ENCODE measurements at regions not wholly inside any gene's neighbourhood (a gene's known extent, or its start where the extent isn't known, plus 50 kb on each side); places are given as distances from the start of the nearest gene placed in this dataset.

DNA sequence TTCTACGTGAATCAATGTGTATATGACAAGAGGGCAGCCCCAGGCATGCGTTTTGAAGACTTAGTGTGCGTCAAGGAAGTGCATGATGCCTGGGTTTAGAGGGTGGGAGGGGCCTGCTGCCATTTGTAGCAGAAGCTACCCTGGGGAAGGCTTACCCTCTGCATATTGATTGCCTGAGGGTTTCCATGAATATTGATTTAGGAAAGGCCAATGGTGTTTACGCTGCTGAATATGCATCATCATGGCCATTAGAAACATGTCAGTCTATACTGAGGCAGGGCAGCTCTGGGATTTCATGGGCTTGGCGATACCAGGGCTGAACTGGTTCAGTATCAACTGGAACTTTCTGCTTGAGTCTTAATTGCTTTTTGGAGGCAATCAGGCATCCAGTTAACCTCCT lies 259.3 kb downstream of the DCDC2C start:
- no peaks in the 10 kb centered on the region for H3K27me3 Mint-ChIP-seq (ENCODE audit: insufficient read depth, unreplicated experiment)
- intact Hi-C loops (cut with micrococcal nuclease) = no loop called here
- H3K36me3 Mint-ChIP-seq (ENCODE audit: insufficient read depth, unreplicated experiment) = no peaks in the 10 kb centered on the region
- no peak for DNase-seq (ENCODE audit: unreplicated experiment)
- ChIA-PET CTCF (interaction anchor here (0.7 to 1.0 kb wide), 2 partner anchors 15 to 787 kb away, joined by 3 read pairs; no protein-coding TSS in a partner anchor), POLR2A (no interaction called here)
- H3K4me1 Mint-ChIP-seq (ENCODE audit: insufficient read depth, unreplicated experiment) = peaks cover 10% of the 10 kb centered on the region
- TF ChIP-seq, protein P1, sequence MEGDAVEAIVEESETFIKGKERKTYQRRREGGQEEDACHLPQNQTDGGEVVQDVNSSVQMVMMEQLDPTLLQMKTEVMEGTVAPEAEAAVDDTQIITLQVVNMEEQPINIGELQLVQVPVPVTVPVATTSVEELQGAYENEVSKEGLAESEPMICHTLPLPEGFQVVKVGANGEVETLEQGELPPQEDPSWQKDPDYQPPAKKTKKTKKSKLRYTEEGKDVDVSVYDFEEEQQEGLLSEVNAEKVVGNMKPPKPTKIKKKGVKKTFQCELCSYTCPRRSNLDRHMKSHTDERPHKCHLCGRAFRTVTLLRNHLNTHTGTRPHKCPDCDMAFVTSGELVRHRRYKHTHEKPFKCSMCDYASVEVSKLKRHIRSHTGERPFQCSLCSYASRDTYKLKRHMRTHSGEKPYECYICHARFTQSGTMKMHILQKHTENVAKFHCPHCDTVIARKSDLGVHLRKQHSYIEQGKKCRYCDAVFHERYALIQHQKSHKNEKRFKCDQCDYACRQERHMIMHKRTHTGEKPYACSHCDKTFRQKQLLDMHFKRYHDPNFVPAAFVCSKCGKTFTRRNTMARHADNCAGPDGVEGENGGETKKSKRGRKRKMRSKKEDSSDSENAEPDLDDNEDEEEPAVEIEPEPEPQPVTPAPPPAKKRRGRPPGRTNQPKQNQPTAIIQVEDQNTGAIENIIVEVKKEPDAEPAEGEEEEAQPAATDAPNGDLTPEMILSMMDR (IDR thresholded peaks at IDR 0.05; ENCODE audit: unreplicated experiment) = no peak
- no peaks in the 10 kb centered on the region for H3K9me3 Mint-ChIP-seq (ENCODE audit: unreplicated experiment)
- no peak overlapping the region for H3K4me3 Mint-ChIP-seq (ENCODE audit: unreplicated experiment)
- no peak overlapping the region for H3K27ac Mint-ChIP-seq (ENCODE audit: low read depth, unreplicated experiment)
- BruUV-seq (replicated peaks) = no TSS peak

GRCh38 chr2:3965211-3965610 lies 261.8 kb downstream of the DCDC2C start:
- H3K27me3 Mint-ChIP-seq (ENCODE audit: insufficient read depth, unreplicated experiment) = no peaks in the 10 kb centered on the region
- no peak for DNase-seq (ENCODE audit: unreplicated experiment)
- H3K27ac Mint-ChIP-seq (ENCODE audit: low read depth, unreplicated experiment) = no peak overlapping the region
- peaks cover 5% of the 10 kb centered on the region for H3K4me1 Mint-ChIP-seq (ENCODE audit: insufficient read depth, unreplicated experiment)
- CTCF ChIA-PET = interaction anchor here (0.8 kb wide), 1 partner anchor 247 kb away, joined by 3 read pairs; no protein-coding TSS in a partner anchor
- POLR2A ChIA-PET = interaction anchor here (0.7 kb wide), 1 partner anchor 78 kb away, joined by 3 read pairs; no protein-coding TSS in a partner anchor
- H3K4me3 Mint-ChIP-seq (ENCODE audit: unreplicated experiment) = no peak overlapping the region
- intact Hi-C loops (cut with micrococcal nuclease) = no loop called here
- no peaks in the 10 kb centered on the region for H3K36me3 Mint-ChIP-seq (ENCODE audit: insufficient read depth, unreplicated experiment)
- no TSS peak for BruUV-seq (replicated peaks)
- no peaks in the 10 kb centered on the region for H3K9me3 Mint-ChIP-seq (ENCODE audit: unreplicated experiment)
- TF ChIP-seq, protein P1 (IDR thresholded peaks at IDR 0.05; ENCODE audit: unreplicated experiment) = no peak

- intact Hi-C loops (cut with micrococcal nuclease) = no loop called here
- ChIA-PET CTCF (interaction anchor here (1.2 kb wide), 1 partner anchor 87 kb away, joined by 3 read pairs; no protein-coding TSS in a partner anchor), POLR2A (no interaction called here)
- H3K4me3 Mint-ChIP-seq (ENCODE audit: unreplicated experiment) = no peak overlapping the region
- no peak overlapping the region for H3K27ac Mint-ChIP-seq (ENCODE audit: low read depth, unreplicated experiment)
- no peak for DNase-seq (ENCODE audit: unreplicated experiment)
- no peaks in the 10 kb centered on the region for H3K9me3 Mint-ChIP-seq (ENCODE audit: unreplicated experiment)
- TF ChIP-seq, protein P1 (IDR thresholded peaks at IDR 0.05; ENCODE audit: unreplicated experiment) = no peak
- no TSS peak for BruUV-seq (replicated peaks)
- H3K36me3 Mint-ChIP-seq (ENCODE audit: insufficient read depth, unreplicated experiment) = no peaks in the 10 kb centered on the region
- H3K27me3 Mint-ChIP-seq (ENCODE audit: insufficient read depth, unreplicated experiment) = no peaks in the 10 kb centered on the region
- H3K4me1 Mint-ChIP-seq (ENCODE audit: insufficient read depth, unreplicated experiment) = no peaks in the 10 kb centered on the region
These were observed 262.6 kb downstream of the DCDC2C start for GRCh38 chr2:3965953-3966352.

GRCh38 chr2:3966470-3966869 lies 263.1 kb downstream of the DCDC2C start:
- CTCF ChIA-PET = interaction anchor here (1.2 kb wide), 1 partner anchor 87 kb away, joined by 3 read pairs; no protein-coding TSS in a partner anchor
- H3K9me3 Mint-ChIP-seq (ENCODE audit: unreplicated experiment) = no peaks in the 10 kb centered on the region

More at GRCh38 chr2:3966470-3966869, 263.1 kb downstream of the DCDC2C start:
- POLR2A ChIA-PET = no interaction called here
- intact Hi-C loops (cut with micrococcal nuclease) = no loop called here
- TF ChIP-seq, protein P1 (IDR thresholded peaks at IDR 0.05; ENCODE audit: unreplicated experiment) = no peak
- BruUV-seq (replicated peaks) = no TSS peak
- DNase-seq (ENCODE audit: unreplicated experiment) = no peak
- H3K4me1 Mint-ChIP-seq (ENCODE audit: insufficient read depth, unreplicated experiment) = no peaks in the 10 kb centered on the region
- no peaks in the 10 kb centered on the region for H3K27me3 Mint-ChIP-seq (ENCODE audit: insufficient read depth, unreplicated experiment)
- no peak overlapping the region for H3K4me3 Mint-ChIP-seq (ENCODE audit: unreplicated experiment)
- no peak overlapping the region for H3K27ac Mint-ChIP-seq (ENCODE audit: low read depth, unreplicated experiment)
- H3K36me3 Mint-ChIP-seq (ENCODE audit: insufficient read depth, unreplicated experiment) = no peaks in the 10 kb centered on the region
